ENCODE measurements at regions not wholly inside any gene's neighbourhood (a gene's known extent, or its start where the extent isn't known, plus 50 kb on each side); places are given as distances from the start of the nearest gene placed in this dataset.

DNA sequence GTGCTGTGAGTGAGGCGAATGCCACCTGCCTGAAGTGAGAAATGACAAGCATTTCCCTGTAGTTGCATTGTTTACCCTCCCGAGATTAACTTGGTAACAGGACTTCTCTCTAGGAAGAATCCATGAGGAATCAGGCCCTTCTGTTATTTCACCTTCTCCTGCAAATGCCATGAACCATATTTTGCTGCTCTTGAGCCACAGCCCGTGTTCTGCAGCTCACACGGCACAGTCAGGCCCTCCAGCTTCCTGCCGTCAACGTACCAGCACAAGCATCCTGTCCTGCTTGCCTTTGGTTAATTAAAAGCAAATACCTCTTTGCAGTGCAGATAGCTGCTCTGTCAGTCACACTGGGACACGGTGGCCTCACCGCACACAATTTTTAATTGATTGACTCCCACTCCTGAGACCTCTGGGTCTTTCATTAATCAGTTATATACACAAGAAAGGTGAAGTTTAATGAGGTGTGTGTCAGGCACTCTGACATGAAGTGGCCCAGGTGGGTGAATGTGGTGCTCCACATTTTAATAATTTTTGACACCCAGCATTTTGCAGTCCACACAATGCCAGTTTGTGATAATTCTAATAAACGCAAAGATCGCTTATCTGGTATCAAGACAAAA lies 95.3 kb upstream of the ASB18 start:
- no peak for DNase-seq (ENCODE audit: low spot score)
- no peak overlapping the region for H3K27ac Mint-ChIP-seq (ENCODE audit: unreplicated experiment)
- H3K4me1 Mint-ChIP-seq (ENCODE audit: low read depth), result no peaks in the 10 kb centered on the region
- TF ChIP-seq, protein P1, sequence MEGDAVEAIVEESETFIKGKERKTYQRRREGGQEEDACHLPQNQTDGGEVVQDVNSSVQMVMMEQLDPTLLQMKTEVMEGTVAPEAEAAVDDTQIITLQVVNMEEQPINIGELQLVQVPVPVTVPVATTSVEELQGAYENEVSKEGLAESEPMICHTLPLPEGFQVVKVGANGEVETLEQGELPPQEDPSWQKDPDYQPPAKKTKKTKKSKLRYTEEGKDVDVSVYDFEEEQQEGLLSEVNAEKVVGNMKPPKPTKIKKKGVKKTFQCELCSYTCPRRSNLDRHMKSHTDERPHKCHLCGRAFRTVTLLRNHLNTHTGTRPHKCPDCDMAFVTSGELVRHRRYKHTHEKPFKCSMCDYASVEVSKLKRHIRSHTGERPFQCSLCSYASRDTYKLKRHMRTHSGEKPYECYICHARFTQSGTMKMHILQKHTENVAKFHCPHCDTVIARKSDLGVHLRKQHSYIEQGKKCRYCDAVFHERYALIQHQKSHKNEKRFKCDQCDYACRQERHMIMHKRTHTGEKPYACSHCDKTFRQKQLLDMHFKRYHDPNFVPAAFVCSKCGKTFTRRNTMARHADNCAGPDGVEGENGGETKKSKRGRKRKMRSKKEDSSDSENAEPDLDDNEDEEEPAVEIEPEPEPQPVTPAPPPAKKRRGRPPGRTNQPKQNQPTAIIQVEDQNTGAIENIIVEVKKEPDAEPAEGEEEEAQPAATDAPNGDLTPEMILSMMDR (IDR thresholded peaks at IDR 0.05), result no peak
- no peaks in the 10 kb centered on the region for H3K9me3 Mint-ChIP-seq (ENCODE audit: low read depth)
- no peak overlapping the region for H3K4me3 Mint-ChIP-seq (ENCODE audit: unreplicated experiment)
- H3K36me3 Mint-ChIP-seq (ENCODE audit: low read depth), result no peaks in the 10 kb centered on the region
- H3K27me3 Mint-ChIP-seq (ENCODE audit: low read depth), result no peaks in the 10 kb centered on the region

DNA sequence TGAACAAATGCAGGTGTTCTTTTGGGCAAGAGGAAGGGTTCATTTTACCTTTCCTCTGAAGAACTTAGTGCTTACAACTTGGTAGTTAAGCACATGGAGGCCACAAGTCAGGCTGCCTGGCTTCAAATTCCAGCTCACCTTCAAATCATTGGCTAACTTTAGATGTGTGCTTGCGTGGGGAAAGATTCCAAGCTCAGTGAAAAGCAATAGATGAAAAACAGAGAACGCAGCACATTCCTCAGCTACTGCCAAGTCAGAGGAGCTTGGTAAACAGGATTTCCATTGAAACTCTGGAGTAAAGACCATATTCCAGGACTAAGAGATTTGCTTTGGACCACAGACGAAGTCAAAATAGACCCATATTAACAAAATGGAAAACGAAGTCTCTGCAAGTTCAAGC lies 96.3 kb upstream of the ASB18 start:
- Mint-ChIP-seq H3K9me3 (ENCODE audit: low read depth) (no peaks in the 10 kb centered on the region), H3K27ac (ENCODE audit: unreplicated experiment) (no peak overlapping the region), H3K4me1 (ENCODE audit: low read depth) (no peaks in the 10 kb centered on the region), H3K4me3 (ENCODE audit: unreplicated experiment) (no peak overlapping the region), H3K27me3 (ENCODE audit: low read depth) (no peaks in the 10 kb centered on the region), H3K36me3 (ENCODE audit: low read depth) (no peaks in the 10 kb centered on the region)
- DNase-seq (ENCODE audit: low spot score), result no peak
- TF ChIP-seq, protein P1 (IDR thresholded peaks at IDR 0.05), result no peak

DNA sequence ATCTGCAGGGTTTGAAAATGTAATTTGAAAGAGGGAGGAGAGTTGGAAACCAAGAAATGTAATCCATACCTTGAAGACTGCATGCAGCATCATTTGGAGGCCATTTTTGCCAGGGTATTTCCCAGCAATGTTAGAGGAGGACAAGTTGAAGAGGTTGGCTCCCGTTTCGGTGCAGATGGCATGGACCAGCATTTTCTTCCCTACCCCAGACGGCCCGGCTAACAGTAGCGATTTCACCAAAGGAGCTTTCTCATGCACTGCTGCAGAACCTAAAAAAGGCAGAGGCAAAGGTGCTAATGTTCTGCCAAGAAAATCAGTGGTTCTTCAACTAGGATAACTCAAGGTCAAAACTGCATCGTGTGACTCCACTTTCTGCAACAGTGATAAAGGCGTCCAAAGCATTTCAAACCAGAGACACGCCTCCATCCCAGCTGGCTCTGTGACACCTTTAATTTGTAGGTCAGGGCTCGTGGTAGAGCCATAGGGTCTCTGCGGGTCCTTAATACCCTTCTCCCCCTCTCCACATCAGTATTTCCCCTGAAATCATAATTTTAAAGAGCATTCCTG lies 99.6 kb upstream of the ASB18 start:
- no peak overlapping the region for H3K4me3 Mint-ChIP-seq (ENCODE audit: unreplicated experiment)
- TF ChIP-seq, protein P1 (IDR thresholded peaks at IDR 0.05), result no peak
- DNase-seq (ENCODE audit: low spot score), result no peak
- H3K4me1 Mint-ChIP-seq (ENCODE audit: low read depth), result no peaks in the 10 kb centered on the region
- peaks cover 2% of the 10 kb centered on the region for H3K36me3 Mint-ChIP-seq (ENCODE audit: low read depth)
- H3K9me3 Mint-ChIP-seq (ENCODE audit: low read depth), result no peaks in the 10 kb centered on the region
- H3K27me3 Mint-ChIP-seq (ENCODE audit: low read depth), result peaks cover 7% of the 10 kb centered on the region
- H3K27ac Mint-ChIP-seq (ENCODE audit: unreplicated experiment), result no peak overlapping the region

DNA sequence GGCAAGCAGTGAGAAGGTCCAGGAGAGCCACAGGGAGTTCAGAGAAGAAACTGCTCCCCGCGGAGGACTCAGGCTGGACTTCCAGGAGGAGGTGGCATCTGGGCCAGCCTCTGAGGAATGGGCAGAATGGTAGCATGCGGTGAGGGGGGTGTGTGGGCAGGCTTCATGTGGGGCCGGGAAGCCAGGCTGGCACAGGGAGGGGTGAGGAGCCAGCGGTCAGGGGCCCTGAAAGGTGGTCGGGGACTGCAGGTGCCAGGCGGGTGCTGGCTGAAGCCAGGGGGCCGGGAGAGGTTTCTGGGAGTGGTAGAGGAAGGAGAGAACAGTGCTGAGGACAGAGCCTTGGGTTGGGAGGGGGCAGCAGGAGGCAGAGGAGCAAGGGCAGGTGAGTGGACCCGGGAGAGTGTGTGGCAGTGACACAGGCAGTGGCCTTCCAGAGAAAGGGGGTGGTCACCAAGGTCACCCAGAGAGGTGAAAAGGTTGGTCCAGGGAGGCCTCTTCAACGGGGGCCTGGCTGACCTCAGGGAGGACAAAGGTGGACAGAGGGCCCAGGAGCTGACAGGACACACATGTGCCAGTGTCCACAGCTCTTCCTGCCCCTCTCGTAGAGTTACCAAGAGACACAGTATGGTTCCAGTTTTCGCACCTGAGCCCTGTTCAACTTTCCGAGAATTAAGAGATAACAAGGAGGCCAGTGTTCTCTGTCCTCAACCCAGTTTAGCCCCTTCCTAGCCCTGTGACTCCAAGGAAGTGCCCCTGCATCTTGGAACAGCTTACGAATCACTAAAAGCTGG lies 101.2 kb upstream of the ASB18 start:
- no peak overlapping the region for H3K27ac Mint-ChIP-seq (ENCODE audit: unreplicated experiment)

DNA sequence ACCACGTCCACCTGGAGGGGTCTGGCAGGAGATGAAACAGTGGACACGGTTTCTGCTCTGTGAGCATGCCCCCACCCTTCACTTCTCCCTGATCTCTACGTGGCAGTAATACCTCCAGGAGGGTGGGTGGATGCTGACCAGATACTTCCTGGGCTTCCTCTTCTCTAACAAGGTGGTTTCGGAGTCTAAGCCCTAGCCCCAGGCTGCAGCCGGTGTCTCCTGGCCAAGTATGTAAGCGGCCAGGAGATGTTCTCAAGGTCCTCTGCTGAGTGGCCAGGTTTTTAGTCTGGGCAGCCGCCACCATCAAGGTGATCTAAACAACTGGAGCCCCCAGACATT lies 101.8 kb upstream of the ASB18 start:
- no peaks in the 10 kb centered on the region for H3K9me3 Mint-ChIP-seq (ENCODE audit: low read depth)
- H3K4me3 Mint-ChIP-seq (ENCODE audit: unreplicated experiment), result no peak overlapping the region
- H3K4me1 Mint-ChIP-seq (ENCODE audit: low read depth), result peaks cover 8% of the 10 kb centered on the region
- no peak overlapping the region for H3K27ac Mint-ChIP-seq (ENCODE audit: unreplicated experiment)
- TF ChIP-seq, protein P1 (IDR thresholded peaks at IDR 0.05), result no peak
- H3K27me3 Mint-ChIP-seq (ENCODE audit: low read depth), result peaks cover 7% of the 10 kb centered on the region
- no peak for DNase-seq (ENCODE audit: low spot score)
- H3K36me3 Mint-ChIP-seq (ENCODE audit: low read depth), result peaks cover 2% of the 10 kb centered on the region

More for the DNA sequence above, 101.2 kb upstream of the ASB18 start:
- no peak for DNase-seq (ENCODE audit: low spot score)
- Mint-ChIP-seq H3K36me3 (ENCODE audit: low read depth) (peaks cover 2% of the 10 kb centered on the region), H3K4me3 (ENCODE audit: unreplicated experiment) (no peak overlapping the region), H3K9me3 (ENCODE audit: low read depth) (no peaks in the 10 kb centered on the region), H3K4me1 (ENCODE audit: low read depth) (peaks cover 8% of the 10 kb centered on the region), H3K27me3 (ENCODE audit: low read depth) (peaks cover 7% of the 10 kb centered on the region)
- TF ChIP-seq, protein P1 (IDR thresholded peaks at IDR 0.05), result no peak
